ENCODE measurements at regions not wholly inside any gene's neighbourhood (a gene's known extent, or its start where the extent isn't known, plus 50 kb on each side); places are given as distances from the start of the nearest gene placed in this dataset.

- no peak for DNase-seq
Measured at GRCh38 chr2:212596276-212596675, 57.7 kb upstream of the ERBB4 start.

- DNase-seq: no peak
Measured at GRCh38 chr2:212595036-212595654, 56.5 kb upstream of the ERBB4 start.

GRCh38 chr2:212592695-212593094 is 54.1 kb upstream of the ERBB4 start:
- DNase-seq: no peak

Data from RPMI8226 (cell line).